ENCODE measurements at regions not wholly inside any gene's neighbourhood (a gene's known extent, or its start where the extent isn't known, plus 50 kb on each side); places are given as distances from the start of the nearest gene placed in this dataset.

DNA sequence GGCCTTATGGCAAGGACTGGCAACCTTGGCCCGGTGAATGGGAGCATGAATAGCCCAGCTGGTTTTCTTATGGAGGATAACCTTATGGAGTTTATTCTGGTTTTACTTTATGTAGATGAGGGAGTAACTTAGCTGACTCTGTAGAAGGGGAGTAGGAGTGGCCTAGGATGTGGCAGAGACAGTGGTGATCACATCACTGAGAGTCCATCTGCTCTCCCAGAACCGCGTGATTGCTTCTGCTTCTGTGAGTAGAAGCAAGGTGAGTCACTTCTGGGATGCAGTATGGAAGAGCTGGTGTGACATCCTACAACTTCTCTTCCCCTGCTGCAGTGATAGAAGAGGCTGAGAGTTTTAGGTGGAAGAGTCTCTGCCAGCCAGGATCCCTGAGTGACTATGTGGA, 129.2 kb downstream of the RPS24 start:
- DNase-seq (ENCODE audit: low read depth in 2 of 2) = no peak

DNA sequence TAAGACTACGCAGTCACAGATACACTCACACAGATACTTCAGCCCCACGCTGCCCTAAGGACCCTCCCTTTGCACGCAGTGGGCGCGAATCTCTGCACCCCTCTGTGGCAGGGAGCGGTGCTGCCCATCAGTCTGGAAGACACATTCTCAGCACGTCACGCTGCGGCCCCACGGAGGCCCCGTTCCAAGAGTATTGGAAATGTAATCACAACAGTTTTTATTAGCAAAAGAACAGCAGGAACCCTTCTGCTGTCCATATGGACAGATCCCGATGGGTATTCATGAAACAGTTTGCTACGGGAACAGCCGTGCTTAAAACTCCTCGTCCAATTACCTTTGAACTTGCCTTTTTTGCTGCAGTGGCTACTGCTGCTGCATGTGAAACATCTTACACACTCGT, 131.0 kb downstream of the RPS24 start:
- no peak for DNase-seq (ENCODE audit: low read depth in 2 of 2)

DNA sequence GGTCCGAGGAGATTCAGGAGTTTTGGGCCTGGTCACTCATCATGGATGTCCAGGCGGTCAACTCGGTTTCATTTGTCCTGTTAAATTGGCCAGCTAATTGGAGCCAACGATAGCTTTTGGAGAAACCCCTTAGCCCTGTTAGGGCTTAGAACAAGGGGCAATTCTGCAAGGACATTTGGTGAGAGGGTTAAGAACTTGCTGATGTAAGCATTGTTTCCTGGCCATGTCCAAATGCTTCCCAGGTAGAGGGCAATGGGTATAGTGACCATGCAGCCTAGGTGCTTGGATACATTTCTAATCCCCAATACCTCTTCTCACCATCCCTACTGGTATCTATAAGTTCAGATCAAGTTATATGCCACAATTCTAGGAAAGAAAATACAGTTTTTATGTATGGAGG, 131.5 kb downstream of the RPS24 start:
- no peak for DNase-seq (ENCODE audit: low read depth in 2 of 2)

DNA sequence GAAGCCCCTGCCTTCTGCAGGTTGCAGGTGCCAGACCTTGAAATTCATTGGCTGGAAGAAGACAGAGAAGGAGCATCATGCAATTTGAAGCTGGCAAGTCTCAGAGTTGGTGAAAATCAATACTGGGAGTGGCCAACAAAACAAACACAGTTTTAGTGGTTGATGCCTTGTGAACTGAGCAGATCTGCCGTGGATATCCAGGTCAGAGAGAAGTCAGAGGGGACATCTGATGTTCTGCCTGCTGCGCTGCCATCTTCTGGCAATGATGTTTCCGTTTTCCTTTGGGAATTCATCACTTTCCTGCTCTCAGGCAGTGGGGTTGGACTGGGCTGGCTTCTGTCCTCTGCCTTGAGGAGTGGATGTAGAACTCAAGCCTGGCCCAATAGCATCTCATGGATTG, 132.0 kb downstream of the RPS24 start:
- DNase-seq (ENCODE audit: low read depth in 2 of 2) = no peak

DNA sequence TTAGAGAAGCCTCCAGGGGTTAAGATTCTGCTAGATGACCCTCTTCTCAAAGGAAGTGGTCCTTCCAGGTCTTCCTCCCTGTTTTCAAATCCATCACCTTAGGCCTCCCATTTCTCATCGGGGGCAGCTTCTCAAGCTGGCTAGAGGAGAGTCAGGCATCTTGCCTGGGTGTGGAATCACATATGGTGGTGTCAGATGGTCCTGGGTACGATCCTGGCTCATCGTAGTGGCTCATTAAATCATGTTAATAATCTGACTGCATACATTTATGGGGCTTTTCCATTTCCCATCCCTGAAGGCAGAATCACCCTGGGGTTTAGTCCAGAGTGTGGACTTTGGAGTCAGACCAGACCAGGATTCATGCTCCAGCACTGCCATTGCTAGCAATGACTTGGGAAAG, 132.6 kb downstream of the RPS24 start:
- no peak for DNase-seq (ENCODE audit: low read depth in 2 of 2)

DNA sequence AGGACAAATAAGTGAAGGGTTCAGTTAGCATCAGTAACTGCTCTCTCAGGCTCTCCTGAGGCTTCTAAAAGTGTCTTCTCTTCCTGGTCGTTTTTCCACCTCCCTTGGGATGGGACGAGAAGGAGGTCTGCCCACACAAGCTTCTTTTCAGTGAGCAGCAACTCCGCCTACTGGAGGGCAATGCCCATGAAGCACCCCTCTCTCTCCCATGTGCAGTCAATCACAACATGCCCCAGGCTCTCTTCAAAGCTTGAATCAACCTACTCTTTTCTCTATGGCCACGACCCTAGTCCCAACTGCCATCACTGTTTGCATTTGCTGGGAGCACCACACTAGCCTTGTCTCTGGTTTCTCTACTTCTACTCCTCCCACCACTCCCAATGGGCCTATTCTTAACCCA, 135.6 kb downstream of the RPS24 start:
- DNase-seq (ENCODE audit: low read depth in 2 of 2) = no peak

DNA sequence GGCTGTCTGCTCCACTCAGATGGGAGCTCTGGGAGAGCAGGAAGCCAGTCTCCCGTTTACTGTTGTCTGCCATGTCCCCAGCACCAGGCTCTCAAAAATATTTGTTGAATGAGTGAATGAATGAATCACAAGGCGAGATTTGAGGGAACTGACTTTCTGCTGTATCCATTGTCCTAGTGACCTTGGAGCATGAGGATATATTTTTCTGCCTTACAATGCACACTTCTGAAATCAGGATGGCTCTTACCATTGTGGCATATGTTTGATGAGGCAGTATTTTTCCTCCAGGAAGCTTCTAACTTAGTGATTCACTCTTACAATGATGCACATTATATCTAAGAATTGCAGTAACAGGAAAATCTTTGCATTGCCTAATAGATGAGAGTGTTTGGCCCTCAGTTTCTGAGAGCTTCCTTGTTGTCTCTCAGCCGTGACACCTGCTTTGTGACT, 136.4 kb downstream of the RPS24 start:
- DNase-seq (ENCODE audit: low read depth in 2 of 2) = no peak

DNA sequence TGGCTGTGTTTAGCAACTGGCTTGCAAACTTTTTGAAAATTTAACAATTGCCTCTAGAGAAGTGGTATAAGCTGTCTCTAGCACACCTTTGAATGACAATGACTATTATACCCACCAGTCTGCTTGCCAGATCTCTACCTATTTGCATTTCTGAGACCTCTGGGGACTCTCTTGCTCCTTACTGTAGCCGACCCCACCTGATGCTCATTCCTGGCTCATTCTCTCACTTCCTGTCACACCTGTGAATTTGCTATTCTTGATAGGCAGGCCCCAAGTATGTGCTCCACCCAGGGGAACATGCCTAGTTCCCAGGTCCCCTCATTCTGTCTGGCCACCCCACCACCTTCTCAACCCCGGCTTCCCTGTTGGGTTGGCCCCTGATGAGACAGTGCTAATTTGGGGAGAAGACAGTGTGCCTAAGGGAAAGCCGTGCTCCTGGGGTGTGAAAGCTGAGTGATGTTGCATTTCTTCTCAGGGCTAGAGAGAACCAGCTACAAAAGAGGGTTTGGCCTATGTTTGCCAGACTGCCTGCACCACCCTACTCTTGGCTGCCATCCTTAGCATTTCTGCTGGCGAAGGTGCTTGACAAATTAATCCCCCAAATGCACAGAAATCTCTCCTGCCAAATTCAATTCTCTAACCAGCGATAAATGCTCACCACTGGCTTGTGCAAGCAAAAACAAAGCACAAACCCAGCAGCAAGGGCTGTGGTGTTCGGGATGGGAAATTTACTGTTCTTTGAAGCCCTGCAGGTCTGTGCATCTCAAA, 138.2 kb downstream of the RPS24 start:
- no peak for DNase-seq (ENCODE audit: low read depth in 2 of 2)

DNA sequence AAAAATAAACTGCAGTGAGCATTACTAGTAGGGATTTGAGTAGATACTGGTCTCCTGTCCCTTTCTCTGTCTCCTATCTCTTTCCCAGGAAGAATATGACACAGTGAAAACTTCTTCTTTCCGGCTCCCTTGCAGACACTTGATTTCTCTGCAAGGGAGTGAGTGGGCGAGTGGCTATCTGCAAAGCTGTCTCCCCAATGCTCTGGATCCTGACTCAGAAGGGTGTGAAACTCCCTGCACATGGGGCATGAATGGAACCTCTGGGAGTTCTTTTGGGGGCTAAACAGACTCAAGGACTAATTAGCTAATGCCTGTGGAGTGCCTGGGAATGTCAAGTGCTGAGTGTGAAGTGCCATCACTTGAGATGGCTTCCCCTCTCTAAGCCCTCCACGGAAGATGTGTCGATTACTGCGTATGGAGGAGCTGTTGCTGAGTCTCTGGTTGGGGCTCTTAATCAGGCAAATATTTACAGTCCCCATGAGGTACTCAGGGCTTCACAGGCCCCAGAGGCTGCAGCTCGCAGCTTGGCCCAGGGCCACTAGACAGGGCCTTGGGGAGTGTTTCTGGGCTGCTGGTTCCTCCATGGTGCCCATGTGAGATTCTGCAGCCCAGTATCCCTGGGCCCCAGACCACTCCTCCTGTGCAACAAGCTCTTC, 139.8 kb downstream of the RPS24 start:
- no peak for DNase-seq (ENCODE audit: low read depth in 2 of 2)

DNA sequence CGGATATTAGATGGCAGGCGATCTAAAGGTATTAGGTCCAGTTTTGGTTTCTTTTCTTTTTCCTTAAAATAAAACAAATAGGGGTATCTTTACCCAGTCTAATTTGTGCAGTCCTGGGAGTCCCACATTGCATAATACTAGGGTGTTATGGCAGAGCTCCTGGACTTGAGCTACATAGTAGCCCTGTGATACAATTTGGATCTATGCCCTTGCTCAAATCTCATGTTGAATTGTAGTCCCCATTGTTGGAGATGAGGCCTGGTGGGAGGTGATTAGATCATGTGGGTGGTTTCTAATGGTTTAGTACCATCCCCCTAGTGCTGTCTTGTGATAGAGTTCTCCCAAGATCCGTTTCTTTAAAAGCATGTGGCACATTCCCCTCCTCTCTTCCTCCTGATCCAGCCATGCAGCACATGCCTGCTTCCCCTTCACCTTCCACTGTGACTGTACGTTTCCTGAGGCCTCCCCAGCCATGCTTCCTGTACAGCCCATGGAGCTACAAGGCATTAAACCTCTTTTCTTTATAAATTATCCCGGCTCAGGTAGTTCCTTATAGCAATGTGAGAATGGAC, 141.9 kb downstream of the RPS24 start:
- no peak for DNase-seq (ENCODE audit: low read depth in 2 of 2)

DNA sequence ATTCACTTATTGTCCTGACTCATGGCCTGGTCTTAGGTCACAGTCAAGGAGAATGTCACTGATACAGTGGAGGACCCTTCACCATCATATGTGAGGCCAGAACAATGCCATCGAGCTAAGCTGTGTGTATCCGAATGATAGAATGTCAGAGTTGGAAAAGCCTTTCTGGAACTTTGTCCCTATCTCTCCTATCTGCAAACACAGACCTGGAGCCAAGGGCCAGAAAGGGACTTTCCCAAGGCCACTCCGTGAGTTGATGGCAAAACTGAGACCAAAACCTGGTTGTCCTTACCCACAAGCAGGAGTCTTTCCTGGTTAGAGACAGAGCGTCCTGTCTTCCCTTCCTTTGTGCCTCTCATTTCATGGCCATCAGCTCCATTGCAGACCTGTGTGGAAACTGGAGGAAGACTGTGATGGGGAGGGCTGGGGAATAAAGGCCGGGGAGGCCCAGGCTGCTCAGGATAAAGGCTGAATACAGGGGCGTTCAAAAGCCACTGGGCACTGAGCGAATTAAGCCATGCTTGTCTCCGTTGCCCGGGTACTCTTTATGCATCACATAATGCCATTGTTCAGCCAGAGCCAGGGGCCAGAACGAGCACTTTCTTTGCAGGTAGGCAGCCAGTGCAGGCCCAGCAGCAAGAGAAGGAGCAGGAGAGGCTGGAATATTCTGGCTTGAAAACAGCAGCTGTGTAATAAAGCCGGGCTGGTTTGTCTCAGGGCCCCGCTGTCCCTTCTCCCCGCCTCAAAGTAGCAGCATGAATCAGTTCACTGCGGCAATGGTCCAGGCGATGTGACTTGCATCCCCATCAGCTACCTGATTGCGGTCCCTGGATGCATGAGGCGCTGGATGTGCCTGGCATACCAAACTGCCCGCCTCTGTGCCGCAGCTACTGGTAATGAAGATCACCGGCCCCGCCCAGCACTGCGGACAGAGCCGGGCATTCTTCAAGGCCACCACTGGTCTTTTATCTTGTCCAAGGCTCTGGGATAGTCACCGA, 143.0 kb downstream of the RPS24 start:
- DNase-seq (ENCODE audit: low read depth in 2 of 2) = no peak

DNA sequence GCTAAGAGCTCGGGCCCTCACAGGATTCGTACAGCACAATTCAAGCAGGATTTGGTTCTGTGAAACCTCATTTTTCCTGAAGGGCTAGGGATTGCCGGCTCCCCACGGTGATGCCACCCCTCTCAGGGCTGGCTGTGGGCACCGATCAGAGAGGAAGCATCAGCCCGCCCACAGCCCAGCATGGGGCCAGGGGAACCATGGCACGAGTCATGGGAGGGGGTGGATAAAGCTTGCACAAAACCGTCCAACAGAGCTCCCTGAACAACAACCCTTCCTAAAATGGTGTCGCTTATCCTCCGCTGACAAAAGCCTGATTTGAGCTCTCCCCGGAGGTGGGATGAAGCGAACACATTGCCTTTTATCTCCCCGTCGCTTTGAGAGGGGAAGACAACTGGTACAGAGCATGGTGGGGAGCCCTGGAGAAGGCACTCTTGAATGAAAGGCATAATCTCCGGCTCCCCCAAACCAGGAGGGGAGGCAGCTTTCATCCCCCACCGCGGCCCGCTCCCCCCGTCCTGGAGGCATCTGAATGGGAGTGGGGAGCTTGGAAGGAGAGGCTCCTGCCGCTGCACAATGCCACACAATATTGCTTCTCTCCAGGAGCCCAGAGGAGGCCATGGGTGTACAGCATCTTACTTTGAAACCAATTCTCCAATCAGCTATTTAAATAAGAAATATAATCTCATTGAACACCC, 144.0 kb downstream of the RPS24 start:
- DNase-seq (ENCODE audit: low read depth in 2 of 2) = no peak

DNA sequence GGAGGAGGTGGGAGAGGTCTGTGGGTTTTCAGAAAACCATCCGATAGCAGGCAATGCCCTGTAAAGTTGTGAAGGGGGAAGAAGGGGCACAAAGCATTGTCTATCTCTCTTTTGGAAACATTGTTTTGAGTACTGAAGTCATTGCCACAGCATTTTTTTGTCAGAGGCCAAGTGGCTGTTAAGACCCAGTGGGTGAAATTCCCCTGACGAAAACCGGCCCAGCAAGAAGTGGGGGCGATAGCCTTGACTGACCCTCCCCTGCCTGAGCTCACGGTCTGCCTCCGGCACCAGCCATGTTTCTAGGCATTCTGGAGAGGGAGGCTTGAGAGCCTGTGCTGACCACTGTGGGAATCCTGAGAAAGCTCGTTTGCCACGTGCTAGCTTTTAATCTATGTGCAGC, 144.7 kb downstream of the RPS24 start:
- DNase-seq (ENCODE audit: low read depth in 2 of 2) = no peak

DNA sequence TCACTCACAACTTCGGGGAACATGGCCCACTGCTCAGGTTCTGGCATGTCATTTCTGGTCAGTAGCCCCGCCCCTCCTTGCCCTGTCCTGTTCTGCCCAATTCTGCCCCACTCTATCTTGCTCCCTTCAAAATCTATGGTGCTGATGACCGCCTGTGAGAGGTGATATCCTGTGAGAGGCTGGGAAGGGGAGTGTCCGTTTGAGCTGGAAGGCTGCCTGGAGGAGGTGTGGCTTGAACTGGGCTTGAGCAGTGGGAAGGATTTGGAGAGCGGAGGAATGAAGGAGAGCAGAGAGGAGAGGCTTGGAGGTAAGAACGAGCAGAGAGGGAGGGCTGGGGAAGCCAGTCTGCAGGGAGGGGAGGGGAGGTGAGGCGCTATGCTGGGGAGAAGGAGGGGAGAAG, 145.3 kb downstream of the RPS24 start:
- no peak for DNase-seq (ENCODE audit: low read depth in 2 of 2)

DNA sequence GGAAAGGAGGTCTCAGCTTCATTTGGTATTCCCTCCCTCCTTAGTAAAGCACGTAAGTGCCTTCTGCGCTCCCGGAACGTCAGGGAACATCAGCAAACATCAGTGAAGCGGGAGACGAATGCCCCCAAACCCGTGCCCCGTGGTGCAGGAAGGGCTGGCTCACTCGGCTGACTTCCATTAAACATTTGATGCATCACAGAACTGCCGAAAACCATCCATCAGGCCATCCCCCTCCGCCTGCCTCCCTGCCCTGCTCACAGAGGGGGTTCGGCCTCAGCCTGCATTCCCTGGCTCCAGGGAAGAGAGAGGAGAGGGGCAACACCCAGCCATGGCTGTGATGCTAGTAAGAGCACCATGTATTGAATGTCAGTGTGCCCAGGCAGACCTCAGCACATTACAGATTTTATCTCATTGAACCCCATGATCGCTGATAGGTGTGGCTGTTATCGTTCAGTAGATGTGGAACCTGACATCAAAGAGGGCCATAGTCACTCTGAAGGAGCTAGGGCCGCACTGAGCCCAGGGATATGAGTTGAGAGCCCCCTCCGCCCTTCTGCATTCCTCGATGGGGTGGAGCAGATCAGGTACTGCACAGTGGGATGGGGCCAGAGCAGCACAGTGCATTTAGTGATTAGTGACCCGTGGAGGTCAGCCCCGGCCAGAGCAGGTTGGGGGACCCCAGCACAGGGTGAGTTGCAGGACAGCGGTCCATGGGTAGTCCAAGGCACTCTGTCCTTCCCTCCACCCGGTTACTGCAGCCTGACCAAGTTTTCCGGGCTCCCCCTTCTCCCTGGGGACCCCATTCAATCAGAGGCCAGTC, 146.4 kb downstream of the RPS24 start:
- DNase-seq (ENCODE audit: low read depth in 2 of 2) = no peak

DNA sequence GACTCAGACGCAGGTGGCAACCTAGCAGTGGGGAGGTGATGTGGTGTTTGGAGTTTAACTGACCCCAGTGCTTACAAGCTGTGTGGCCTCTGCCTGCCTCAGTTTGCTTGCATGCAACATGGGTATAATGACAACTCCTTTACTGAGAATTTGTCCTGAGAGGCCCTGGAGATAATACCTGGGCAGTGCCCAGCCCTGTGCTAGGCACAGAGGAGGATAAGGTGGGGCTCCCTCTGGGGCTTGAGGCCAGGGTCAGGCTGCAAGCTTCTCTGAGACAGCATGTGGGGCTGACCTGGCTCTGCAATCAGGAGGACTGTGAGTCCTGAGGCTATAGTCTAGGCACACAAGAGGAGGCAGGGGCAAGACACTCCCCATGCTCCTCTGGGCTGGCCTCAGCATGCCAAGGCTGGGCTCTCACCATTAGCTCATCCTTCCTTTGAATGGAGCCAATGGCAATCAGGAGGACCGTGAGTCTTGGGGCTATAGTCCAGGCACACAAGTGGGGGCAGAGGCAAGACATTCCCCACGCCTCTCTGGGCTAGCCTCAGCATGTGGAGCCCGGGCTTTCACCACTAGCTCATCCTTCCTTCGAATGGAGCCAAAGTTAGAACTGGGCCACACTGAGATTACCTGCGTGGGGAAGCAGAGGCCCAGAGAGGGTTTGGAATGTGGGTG, 147.9 kb downstream of the RPS24 start:
- DNase-seq (ENCODE audit: low read depth in 2 of 2) = no peak

DNA sequence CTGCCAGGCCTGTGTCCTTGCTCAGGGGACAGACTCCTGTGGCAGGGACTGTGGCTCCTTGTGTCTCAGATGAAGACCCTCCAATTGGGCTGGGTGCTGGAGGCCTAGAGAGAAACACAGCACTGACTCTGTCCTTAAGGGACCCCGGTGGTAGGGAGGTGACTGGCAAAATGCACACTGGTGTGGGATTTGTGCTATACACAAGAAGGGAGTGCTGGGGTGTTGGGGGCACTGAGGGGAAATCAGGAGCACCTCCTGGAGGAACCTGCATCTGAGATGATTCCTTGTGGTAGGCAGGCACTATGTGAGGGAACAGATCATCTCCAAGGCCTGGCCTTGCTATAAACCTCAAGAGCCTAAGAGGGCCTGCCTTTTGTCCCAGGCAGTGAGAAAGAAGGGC, 149.2 kb downstream of the RPS24 start:
- DNase-seq (ENCODE audit: low read depth in 2 of 2) = no peak

DNA sequence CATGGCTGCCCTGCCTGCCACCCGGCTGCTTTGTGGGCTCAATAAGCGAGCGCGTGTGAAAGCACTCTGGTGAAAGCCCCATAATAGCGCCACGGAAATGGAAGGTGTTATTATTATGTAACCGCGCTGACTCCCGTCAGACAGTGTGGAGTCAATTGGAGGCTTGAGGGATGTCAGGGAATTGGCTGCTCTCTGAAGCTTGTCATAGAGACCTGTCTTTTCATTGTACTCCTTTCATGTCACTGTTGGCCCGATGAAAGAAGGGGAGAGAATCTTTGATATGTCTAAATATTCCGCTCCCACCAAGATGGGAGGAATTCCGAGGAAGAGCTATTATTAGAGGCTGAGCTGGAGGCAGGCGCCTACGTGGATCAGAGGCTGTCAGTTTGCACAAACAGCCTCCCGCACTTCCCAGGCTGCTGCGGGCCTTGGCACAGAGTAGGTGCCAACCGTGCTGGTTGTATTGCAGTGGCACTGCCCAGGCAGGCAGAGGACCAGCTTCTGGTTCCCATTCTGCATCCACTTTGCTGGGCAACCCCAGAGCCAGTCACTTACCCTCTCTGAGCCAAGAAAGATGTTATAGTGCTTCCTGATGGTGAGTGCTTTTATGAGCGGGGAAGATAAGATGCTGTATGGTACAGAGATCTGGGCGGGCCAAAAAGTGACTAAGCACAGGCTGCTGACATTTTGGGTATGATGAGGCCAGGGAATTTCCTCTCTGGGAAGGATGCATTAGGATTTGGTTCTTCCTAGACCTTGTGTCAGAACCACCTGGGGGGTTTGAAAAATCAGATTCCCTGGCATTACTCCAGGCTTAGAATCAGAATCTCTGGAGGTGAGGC, 151.4 kb downstream of the RPS24 start:
- DNase-seq (ENCODE audit: low read depth in 2 of 2) = no peak

DNA sequence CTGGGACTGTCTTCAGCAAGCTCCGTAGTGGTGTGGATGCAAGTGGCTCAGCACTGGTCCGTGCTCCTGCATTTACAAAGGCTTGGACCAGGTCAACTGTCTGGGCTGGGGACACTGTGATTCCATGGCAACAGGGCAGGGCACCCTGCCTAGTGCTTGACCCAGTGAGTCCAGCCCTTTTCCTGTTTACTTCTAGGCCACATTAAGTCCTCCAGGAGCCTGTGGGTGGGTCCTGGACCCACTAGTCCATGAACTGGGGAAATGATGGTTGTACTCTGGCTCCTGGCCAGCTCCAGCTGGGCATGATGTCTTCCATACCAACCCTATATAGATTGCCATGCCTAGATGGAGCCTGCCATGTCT, 152.0 kb downstream of the RPS24 start:
- no peak for DNase-seq (ENCODE audit: low read depth in 2 of 2)

Measured in stimulated activated CD4-positive, alpha-beta T cell treated with anti-CD3 and anti-CD28 coated beads, Interleukin-4, amount 100 ng/mL, for 48 hours (primary cell).